ENCODE measurements at regions not wholly inside any gene's neighbourhood (a gene's known extent, or its start where the extent isn't known, plus 50 kb on each side); places are given as distances from the start of the nearest gene placed in this dataset.

DNA sequence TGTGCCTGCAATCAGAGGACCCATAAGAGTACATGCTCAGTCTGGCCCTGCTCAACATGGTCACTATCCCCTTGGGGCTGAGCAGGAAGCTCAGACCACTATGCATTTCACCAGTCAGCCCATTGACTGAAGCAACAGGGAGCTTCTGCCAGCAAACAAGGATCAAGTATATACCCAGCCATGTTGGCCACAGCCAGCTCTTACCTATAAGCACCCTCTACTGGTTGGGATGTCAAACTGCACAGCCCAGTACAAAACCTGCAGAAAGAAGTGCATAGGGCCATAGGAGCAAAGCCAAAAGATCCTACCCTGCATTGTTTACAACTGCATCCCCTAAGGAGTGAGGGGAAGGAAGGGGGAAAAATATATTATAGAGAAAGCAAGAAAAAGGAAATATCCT is 214.4 kb upstream of the CPEB2 start:
- DNase-seq (ENCODE audit: low spot score) = no peak

DNA sequence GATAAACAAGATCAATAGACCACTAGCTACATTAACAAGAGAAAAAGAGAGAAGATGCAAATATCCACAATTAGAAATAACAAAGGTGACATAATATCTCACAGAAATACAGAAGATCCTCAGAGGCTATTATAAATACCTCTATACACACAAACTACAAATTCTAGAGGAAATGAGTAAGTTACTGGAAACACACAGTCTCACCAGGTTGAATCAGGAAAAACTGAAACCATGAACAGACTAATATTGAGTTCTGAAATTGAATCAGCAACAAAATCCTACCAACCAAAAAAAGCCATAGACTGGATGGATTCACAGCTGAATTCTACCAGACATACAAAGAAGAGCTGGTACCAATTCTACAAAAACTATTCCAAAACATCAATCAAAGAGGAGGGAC is 211.8 kb upstream of the CPEB2 start:
- DNase-seq (ENCODE audit: low spot score) = no peak

DNA sequence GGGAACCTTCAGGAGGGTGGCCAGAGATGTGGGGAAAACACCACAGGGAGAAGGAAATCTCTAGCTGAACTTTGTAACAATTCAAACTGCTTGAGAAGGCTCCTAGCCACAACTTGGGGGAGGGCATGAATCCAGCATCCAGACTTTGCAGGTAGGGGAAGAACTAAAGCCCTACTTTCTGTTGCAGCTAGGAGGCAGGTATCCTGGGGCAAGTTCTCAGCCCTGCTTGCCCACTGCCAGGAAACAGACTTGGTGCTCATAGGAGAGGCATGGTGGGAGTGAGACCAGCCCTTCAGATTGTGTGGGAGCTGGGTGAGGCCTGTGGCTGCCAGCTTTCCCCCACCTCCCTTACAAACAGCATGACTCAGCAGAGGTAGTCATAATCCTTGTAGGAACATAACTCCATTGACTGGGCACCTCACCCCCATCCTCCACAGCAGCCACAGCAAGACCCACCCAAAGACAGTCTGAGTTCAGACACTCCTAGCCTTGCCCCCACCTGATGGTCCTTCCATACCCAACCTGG is 209.5 kb upstream of the CPEB2 start:
- no peak for DNase-seq (ENCODE audit: low spot score)

DNA sequence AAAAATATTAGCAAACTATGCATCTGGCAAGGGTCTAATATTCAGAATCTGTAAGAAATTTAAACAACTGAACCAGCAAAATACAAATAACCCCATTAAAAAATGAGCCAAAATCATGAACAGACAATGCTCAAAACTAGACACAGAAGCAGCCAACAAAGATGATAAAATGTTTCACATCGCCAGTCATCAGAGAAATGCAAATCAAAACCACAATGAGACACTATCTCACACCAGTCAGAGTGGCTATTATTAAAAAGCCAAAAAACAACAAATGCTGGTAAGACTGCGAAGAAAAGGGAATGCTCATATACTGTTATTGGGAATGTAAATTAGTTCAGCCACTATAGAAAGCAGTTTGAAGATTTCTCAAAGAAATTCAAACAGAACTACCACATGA is 201.3 kb upstream of the CPEB2 start:
- no peak for DNase-seq (ENCODE audit: low spot score)

DNA sequence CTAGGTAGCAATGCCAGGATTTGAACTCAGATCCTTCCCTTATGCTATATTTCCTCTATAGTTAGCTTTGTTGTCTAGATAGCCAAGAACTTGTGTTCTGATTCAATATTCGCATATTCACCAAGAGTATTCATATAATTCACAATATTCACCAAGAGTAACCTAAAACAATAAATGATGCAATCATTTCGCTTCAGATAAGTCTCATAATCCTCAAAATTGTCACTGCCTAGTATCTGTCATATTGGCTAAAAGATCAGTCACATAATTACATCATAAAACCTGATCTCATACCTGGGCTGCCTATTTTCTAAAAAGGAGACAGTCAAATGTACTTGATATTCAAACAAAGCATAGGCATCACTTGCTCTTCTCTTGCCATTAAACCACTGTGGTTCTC is 199.7 kb upstream of the CPEB2 start:
- no peak for DNase-seq (ENCODE audit: low spot score)

DNA sequence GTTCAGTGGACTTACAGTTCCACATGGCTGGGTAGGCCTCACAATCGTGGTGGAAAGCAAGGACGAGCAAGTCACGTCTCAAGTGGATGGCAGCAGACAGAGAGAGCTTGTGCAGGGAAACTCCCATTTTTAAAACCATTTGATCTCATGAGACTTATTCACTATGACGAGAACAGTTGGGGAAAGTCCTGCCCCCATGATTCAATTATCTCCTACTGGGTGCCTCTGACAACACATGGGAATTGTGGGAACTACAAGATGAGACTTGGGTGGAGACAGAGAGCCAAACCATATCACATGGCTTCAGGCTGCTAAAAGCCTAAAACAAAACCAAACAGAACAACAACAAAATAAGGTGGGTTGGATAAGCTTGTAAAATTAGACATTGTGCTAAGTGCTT is 194.4 kb upstream of the CPEB2 start:
- no peak for DNase-seq (ENCODE audit: low spot score)

DNA sequence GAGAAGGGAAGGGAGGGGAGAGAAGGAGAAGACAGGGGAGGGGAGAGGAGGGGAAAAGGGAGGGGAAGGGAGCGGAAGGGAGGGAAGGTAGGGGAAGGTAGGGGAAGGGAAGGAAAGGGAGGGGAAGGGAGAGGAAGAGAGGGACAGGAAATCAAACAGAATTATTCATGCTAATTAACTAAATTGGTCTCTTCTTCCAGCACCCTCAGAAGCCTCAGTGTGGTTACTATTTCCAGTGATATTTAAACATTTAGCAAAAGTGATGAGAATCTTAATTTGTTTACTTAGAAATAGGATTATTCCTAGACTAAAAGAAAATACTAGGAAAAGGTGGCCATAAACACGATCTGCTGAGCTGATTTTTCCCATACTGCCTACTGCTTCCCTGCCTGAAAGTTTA is 193.1 kb upstream of the CPEB2 start:
- DNase-seq (ENCODE audit: low spot score) = no peak

DNA sequence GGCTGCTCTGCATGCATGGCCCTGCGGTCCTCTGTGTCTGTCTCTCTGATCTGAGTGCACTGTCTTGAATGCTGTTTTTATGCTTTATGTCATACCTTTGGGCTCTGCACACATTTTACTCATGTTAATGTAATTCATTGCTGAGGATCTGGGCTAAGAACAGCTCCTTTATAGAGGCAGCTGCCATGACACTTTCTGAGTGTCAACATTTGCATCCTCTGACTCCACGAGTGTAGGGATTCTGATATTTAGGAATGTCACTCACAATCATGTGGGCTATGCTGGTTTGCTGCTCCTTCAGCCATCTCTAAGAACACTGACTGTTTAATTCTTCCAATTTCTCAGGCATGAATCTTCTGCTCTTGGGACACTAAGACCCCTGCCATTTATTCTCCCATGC is 192.2 kb upstream of the CPEB2 start:
- DNase-seq (ENCODE audit: low spot score) = no peak

DNA sequence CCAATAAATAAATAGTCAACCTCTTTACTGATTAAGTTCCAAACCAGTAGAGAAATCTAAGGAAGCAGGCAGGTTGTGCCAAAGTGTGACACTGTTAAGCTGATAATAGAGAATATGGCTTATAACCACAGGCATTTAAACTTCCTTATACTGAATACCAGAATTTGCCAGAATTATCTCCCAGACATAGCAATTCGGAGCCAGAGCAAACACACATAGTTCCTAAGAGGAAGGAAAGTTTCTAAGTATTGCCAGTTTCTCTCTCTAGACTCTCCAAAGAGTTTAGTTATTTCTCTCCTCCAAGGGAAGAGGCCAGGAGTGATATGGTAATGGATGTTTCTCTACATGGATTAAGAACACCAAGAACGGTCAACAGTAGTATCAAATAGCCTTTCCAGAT is 191.7 kb upstream of the CPEB2 start:
- DNase-seq (ENCODE audit: low spot score) = no peak

DNA sequence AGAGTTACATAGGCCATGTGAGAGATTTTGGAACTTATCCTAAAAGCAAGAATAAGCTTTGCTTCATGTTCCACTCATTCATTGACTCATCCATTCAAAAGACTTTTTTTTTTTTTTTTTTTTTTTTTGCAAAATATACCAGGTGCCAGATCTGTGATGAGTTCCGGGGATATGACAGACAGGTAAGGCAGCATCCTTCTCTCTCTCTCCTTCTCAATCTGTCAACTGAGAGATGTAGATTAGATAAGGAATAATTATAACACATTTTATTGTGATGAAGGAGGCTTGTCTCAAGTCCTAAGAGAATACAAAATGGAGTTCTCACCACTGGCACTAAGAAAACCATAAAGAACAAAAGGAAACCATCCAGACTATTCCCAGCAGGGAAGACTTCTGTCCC is 190.2 kb upstream of the CPEB2 start:
- no peak for DNase-seq (ENCODE audit: low spot score)

DNA sequence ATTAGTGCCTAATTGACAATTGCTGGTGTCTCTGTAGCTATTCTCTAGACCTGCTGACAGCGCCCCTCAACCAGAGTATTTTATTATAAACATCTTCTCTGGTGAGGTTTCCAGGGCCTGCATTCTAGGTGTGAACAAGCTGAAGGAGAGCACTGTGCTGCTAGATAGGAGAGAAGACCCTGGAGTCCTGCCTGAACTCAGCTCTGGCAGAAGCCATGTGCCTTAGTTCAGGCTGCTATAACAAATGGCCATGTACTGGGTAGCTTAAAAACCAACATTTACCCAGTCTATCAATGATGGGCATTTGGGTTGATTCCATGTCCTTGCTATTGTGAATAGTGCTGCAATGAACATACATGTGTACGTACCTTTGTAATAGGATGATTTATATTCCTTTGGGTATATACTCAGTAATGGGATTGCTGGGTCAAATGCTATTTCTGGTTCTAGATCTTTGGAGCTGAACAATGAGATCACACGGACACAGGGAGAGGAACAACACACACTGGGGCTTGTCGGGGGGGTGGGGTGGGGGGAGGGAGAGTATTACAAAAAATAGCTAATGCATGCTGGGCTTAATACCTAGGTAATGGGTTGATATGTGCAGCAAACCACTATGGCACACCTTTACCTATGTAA is 185.5 kb upstream of the CPEB2 start:
- DNase-seq (ENCODE audit: low spot score) = no peak

DNA sequence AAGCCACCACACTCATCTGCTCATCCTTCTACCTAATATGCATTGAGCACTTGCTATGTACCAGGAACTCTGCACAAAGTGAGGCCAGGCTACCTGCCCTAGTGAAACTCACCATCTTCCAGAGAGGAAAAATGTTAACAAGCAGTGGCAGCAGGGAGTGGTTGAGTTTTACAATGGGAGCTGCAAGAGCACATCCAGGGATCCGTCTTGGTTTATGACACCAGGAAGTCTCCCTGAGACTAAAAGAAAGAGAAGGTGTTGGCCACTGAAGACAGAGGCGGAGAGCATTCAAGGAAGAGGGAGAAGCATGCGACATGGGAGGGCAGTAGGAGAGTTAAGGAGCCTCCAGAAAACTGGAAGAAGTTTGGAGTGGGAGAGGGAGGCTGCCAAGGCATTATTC is 178.1 kb upstream of the CPEB2 start:
- DNase-seq (ENCODE audit: low spot score) = no peak

DNA sequence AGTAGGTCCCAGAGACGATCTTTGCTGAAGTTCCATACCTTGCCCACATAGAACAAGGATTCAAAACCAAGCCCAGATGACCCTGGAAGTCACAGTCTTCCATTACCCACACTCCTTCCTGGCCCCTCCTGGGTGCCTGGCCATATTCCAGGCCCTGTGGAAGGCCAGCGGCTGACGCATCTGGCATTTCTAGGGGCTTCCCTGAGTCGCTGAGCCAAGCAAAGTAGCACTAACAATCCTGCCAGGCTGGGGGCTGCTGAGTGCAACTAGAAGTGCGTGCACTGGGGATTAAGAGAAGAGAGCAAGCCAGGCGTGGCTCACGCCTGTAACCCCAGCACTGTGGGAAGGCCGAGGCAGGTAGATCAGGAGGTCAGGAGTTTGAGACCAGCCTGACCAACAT is 175.2 kb upstream of the CPEB2 start:
- no peak for DNase-seq (ENCODE audit: low spot score)

DNA sequence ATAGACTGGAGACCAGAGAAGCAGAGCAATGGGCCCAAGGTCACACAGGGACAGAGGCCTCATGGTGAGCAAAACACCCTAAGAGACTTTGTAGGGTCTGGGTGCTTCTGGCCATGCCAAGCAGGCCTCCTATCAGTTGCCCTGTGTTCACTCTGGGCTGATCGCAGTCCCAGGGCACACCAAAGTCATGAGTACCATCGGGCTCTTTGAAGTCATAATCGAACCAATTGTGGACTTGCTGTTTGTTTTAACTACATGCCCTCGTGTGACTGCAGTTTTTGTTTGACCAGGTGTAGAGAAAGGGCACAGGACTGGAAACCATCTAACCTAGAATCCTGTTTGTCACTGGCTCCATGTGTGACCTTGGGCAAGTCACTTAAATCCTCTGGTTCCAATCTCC is 172.5 kb upstream of the CPEB2 start:
- DNase-seq (ENCODE audit: low spot score) = no peak

DNA sequence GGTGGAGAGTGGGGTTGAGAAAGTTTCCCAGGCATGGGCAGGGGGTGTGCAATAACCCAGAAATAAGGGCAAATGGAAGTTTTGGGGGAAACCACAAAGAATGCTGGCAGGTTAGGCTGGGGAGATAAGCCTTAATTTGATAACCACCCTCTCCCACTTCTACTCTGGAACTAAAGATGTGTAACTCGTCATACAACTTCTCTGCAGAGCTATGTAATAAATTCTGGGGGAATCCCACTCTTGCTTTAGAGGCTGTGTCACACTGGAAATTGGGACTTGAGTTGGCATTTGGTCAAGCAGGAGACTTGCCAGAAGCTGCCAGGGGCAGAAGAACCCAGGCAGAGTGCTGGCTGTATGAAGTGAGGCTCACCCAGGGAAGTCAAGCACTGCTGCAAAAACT is 170.9 kb upstream of the CPEB2 start:
- DNase-seq (ENCODE audit: low spot score) = no peak

DNA sequence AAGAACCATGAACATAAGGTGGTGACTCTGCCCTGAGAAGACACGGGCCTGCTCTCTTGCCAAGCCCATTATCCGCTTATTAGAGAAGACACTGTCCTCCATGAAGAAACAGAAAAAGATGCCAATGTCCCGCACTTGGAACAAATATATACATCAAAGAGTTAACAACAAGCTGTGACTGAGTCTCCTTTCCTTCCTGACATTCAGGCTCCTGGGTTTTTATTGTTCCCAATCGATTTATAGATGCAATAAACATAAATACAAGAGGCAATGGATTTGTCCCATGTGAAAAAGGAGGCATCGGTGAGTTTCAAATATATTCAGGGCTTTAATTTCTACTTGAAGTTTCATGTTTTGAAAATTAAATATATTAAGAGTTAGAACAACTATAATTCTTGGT is 169.2 kb upstream of the CPEB2 start:
- no peak for DNase-seq (ENCODE audit: low spot score)

DNA sequence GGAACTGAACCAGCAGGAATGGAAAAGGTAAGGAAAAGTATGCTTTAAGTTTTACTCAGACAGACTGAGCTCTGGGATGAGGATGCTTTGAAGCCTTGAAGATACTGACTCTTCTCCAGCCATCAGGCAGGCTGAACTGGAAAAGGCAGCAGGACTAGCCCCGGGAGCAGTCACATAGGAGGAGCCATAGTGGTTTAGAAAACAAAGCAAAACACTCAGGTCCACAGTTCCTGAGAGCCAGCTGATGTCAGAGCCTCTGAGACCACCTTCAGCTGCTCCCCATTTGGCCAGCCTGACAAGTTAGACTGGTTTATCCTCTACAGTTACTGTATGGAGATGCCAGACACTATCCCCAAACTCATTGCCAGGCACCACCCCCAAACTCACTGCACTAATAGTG is 167.9 kb upstream of the CPEB2 start:
- no peak for DNase-seq (ENCODE audit: low spot score)

DNA sequence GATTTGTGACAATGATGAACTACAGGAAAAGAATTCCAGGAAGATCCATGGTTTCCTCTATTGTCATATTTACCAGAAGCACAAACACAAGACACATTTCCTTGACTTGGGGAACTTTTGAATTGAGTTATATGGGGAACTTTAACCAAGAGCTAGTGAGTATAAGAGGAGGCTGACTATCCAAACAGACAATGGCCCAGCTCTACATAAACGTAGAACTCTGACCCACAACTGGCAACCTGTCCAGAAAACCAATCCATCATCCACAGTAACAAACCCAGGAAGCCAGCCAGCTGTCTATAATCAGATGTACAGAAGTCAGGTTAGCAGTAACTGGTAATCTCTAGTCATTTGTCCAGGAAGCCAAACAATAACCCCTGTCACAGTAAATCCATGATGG is 167.0 kb upstream of the CPEB2 start:
- no peak for DNase-seq (ENCODE audit: low spot score)

DNA sequence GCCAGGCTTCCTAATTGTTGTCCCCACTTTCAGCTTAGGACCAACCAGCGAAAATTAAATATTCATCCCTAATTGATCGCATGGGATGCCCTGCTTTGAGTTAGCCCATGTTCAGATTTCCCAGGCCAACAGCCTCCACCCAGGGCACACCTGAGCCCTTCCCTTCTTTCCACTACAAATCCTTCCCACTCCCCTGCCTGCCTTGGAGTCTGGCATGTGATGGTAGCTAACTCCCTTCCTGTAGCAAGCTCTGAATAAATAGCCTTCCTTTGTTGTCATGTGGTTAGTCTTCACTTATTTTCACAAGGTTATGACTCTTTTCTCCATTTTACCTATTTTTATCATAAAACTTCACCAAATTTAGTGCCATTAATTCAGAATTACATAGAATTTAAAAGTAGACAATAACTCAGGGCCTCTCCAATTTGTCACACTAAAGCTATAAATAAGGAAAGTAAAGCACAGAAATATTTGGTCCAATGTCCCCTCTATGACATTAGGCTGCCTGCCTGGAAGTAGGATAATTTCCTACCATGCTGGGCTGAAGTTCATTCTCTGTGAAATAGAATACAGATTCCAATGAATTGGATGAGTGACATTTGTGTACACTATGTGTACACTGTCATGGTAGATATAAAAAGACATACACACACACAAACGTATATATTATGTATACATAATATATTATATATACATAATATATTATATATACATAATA is 166.4 kb upstream of the CPEB2 start:
- DNase-seq (ENCODE audit: low spot score) = no peak

DNA sequence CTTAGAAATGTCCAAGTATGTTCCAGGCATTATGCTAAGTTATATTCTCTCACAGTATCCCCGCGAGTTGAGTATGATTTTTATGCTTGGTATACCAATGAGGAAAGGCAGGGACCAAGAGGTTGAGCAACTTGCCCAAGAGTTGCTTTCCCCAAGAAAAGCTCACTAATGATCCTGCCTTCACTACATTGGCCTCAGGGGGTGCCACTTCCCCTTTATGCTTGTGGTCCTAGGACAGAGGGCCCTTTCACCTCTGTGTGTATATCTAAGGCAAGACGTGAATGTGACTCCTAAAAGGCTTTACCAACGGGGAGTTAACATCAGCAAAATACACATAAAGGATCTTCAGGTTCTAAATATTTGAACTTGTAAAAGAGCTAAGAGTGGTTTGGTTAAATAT is 164.4 kb upstream of the CPEB2 start:
- DNase-seq (ENCODE audit: low spot score) = no peak

DNA sequence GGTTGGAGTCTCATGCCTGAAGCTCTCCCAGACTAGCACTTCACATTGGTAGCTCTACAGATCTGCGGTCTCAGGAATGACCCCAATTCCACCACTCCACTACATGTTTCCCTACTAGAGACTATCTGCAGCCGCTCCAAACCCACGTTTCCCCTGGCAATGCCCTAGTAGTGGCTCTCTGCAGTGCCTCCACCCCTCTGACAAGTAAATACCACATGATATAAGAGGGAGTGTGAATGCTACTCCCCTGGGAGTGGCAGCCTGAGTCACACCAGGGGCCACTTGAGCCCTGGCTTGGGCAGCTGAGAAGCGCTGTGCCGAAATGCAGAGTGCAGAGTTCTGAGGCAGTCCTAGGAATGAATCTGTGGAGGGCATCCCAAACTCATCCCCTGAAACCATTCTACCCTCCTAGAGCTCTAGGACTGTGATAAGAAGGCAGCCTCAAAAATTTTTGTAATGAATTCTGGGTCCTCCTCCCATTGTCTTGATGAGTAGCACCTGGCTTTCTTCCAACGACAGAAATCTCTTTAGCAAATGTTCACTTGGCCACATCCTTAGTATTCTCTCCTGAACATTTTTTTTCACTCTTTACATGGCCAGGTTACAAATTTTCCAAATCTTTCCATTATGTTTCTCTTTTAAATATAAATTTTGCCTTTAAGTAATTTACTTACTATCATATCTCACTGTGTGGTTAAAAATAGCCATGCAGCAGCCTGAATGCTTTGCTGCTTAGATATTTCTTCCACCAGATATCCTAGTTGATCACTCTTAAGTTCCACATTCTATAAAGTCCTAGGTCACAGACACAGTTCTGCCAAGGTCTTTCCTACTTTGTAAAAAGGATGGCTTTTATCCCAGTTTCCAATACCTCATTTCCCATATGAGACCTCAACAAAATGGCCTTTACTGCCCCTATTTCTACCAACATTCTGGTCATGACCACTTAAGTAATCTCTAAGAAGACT is 160.2 kb upstream of the CPEB2 start:
- no peak for DNase-seq (ENCODE audit: low spot score)

DNA sequence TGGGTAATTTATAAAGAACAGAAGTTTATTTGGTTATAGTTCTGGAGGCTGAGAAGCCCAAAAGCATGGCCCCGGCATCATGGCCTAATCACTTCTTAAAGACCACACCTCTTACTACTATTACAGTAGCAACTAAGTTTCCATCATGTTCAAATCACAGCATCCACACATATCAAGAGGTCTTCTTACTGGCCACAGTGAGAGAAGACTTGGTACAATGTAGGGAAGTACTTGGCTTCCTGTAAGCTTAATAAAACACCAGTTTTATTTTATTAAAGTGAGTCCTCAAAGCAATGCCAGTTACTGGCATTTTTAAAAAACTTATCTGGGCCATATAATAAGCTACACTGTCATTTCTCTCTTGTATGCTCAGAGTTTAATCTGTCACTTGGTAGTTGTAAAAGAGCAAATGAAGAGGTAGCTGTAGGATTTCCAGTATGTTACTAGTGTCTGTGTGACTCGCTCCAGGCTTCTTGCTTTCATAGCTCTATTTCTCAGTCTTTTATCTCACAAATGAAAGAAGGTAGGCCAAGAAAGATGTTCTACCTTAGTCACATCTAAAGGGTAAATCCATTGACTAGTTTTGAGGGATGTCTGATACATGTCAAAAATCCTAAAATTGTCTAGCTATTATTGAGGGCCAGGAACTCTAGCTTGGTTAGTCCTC is 159.2 kb upstream of the CPEB2 start:
- DNase-seq (ENCODE audit: low spot score) = no peak

All from globus pallidus (tissue), 1 donor.